Right kidney (tissue), 1 donor: ENCODE measurements at regions not wholly inside any gene's neighbourhood (a gene's known extent, or its start where the extent isn't known, plus 50 kb on each side); places are given as distances from the start of the nearest gene placed in this dataset.
"Not testable (repeated sequence)": the region's sequence is repeated elsewhere in the genome, so short reads cannot be mapped to it uniquely, and the experiment has no call there.

Experiments used
- DNase-seq: peaks from one replicate; pipeline ENCODE4 v3.0.0-alpha.2; 2016

- not testable (repeated sequence) for DNase-seq
Measured at GRCh38 chr9:22225856-22226255, 216.8 kb upstream of the CDKN2B start.

GRCh38 chr9:22227986-22228385, 218.6 kb upstream of the DMRTA1 start:
- no peak for DNase-seq

GRCh38 chr9:22228542-22228941, 218.1 kb upstream of the DMRTA1 start:
- DNase-seq, result no peak

- DNase-seq, result no peak
Measured at GRCh38 chr9:22229069-22229468, 217.6 kb upstream of the DMRTA1 start.

GRCh38 chr9:22231309-22231708, 215.3 kb upstream of the DMRTA1 start:
- DNase-seq, result not testable (repeated sequence)

- DNase-seq, result no peak
Measured at GRCh38 chr9:22232971-22233370, 213.7 kb upstream of the DMRTA1 start.

- DNase-seq, result no peak
Measured at GRCh38 chr9:22237497-22238363, 208.9 kb upstream of the DMRTA1 start.

GRCh38 chr9:22238809-22239684, 207.6 kb upstream of the DMRTA1 start:
- DNase-seq, result peak; percentile 7

- DNase-seq, result no peak
Measured at GRCh38 chr9:22240619-22241018, 206.0 kb upstream of the DMRTA1 start.

- DNase-seq, result no peak
Measured at GRCh38 chr9:22241024-22241423, 205.6 kb upstream of the DMRTA1 start.

GRCh38 chr9:22241611-22242010, 205.0 kb upstream of the DMRTA1 start:
- no peak for DNase-seq

GRCh38 chr9:22244139-22245011, 202.2 kb upstream of the DMRTA1 start:
- DNase-seq, result no peak

- no peak for DNase-seq
Measured at GRCh38 chr9:22255337-22255736, 191.3 kb upstream of the DMRTA1 start.

GRCh38 chr9:22256381-22256780, 190.2 kb upstream of the DMRTA1 start:
- DNase-seq, result no peak

GRCh38 chr9:22257026-22257816, 189.4 kb upstream of the DMRTA1 start:
- no peak for DNase-seq

GRCh38 chr9:22265038-22265437, 181.6 kb upstream of the DMRTA1 start:
- DNase-seq, result no peak

GRCh38 chr9:22265534-22265933, 181.1 kb upstream of the DMRTA1 start:
- DNase-seq, result no peak

- no peak for DNase-seq
Measured at GRCh38 chr9:22274477-22274876, 172.1 kb upstream of the DMRTA1 start.

- no peak for DNase-seq
Measured at GRCh38 chr9:22278426-22278825, 168.2 kb upstream of the DMRTA1 start.

GRCh38 chr9:22279636-22280035, 167.0 kb upstream of the DMRTA1 start:
- no peak for DNase-seq

GRCh38 chr9:22285066-22285465, 161.6 kb upstream of the DMRTA1 start:
- no peak for DNase-seq

- DNase-seq, result no peak
Measured at GRCh38 chr9:22286661-22287060, 160.0 kb upstream of the DMRTA1 start.
